Left lung (tissue), 4 donors: ENCODE measurements at regions not wholly inside any gene's neighbourhood (a gene's known extent, or its start where the extent isn't known, plus 50 kb on each side); places are given as distances from the start of the nearest gene placed in this dataset.

Source experiments
- ATAC-seq: fragments of 200-7000 bp; cut with Tn5 transposase; one replicate; pipeline ENCODE4 v1.9.1; 2020; ENCODE audit warnings: moderate library complexity
- DNase-seq, 4 donors: peaks; one replicate each; pipeline ENCODE4 v3.0.0-alpha.2; 2013 to 2020
- H3K27ac ChIP-seq, 2 donors: fragments of 200-600 bp; sonication (generic) in 1 of 2; one replicate each; pipeline versions ENCODE4 v1.5.0 to v1.8.0; 2020 to 2021
- H3K27me3 ChIP-seq, 2 donors: fragments of 200-600 bp; sonication (generic) in 1 of 2; one replicate each; pipeline versions ENCODE4 v1.5.0 to v1.8.0; 2020 to 2021
- H3K36me3 ChIP-seq, 2 donors: fragments of 200-600 bp; sonication (generic) in 1 of 2; one replicate each; pipeline versions ENCODE4 v1.5.0 to v1.8.0; 2020 to 2021
- H3K4me1 ChIP-seq, 2 donors: fragments of 200-600 bp; one replicate each; pipeline ENCODE4 v1.8.0; 2021
- H3K4me3 ChIP-seq, 2 donors: fragments of 200-600 bp; sonication (generic) in 1 of 2; one replicate each; pipeline versions ENCODE4 v1.5.0 to v1.8.0; 2020 to 2021; ENCODE audit warnings: mild to moderate bottlenecking in 1 of 2
- H3K9me3 ChIP-seq, 2 donors: fragments of 200-600 bp; sonication (generic) in 1 of 2; one replicate each; pipeline versions ENCODE4 v1.5.0 to v1.8.0; 2020 to 2021
- CTCF ChIP-seq, 2 donors: fragments of 200-600 bp; sonication (generic) in 1 of 2; IDR thresholded peaks; one replicate each; pipeline versions ENCODE4 v1.5.0 to v1.8.0; 2021; ENCODE audit warnings: antibody characterized with exemption in 2 of 2
- intact Hi-C, 2 donors: fragments of 100-400 bp; cut with DNase I; formaldehyde crosslinking; loops; one replicate each; pipeline versions ENCODE4 v1.11.2 to v1.14.2; 2022
- donor health status: DM: no; HTN: yes; CAD: no.
- donor health status: DM: no; HTN: no; CAD: no.

GRCh38 chr2:2689306-2689705, 358.2 kb upstream of the MYT1L start:
- TF ChIP-seq CTCF (IDR thresholded peaks at IDR 0.05) = no peak
- ATAC-seq (no peak), DNase-seq (no peak)
- H3K4me1 ChIP-seq = no peaks in the 10 kb centered on the region
- H3K27ac ChIP-seq = no peak overlapping the region
- H3K27me3 ChIP-seq = peaks cover 0 to 50% of the 10 kb centered on the region in 2 donors
- H3K9me3 ChIP-seq = no peaks in the 10 kb centered on the region
- H3K4me3 ChIP-seq = no peak overlapping the region
- intact Hi-C loops = no loop called here
- no peaks in the 10 kb centered on the region for H3K36me3 ChIP-seq

GRCh38 chr2:2688254-2688653, 357.2 kb upstream of the MYT1L start:
- no peak for TF ChIP-seq CTCF (IDR thresholded peaks at IDR 0.05)
- Histone ChIP-seq H3K4me1 (no peaks in the 10 kb centered on the region), H3K27me3 (peaks cover 0 to 49% of the 10 kb centered on the region in 2 donors), H3K4me3 (no peak overlapping the region), H3K36me3 (no peaks in the 10 kb centered on the region), H3K9me3 (no peaks in the 10 kb centered on the region), H3K27ac (no peak overlapping the region)
- no peak for DNase-seq
- intact Hi-C loops = no loop called here
- ATAC-seq = no peak

GRCh38 chr2:2687745-2688144, 356.7 kb upstream of the MYT1L start:
- DNase-seq = no peak
- H3K4me3 ChIP-seq = no peak overlapping the region
- intact Hi-C loops = no loop called here
- no peak overlapping the region for H3K27ac ChIP-seq
- H3K27me3 ChIP-seq = peaks cover 0 to 49% of the 10 kb centered on the region in 2 donors
- no peaks in the 10 kb centered on the region for H3K4me1 ChIP-seq
- TF ChIP-seq CTCF (IDR thresholded peaks at IDR 0.05) = no peak
- no peaks in the 10 kb centered on the region for H3K36me3 ChIP-seq
- no peak for ATAC-seq
- H3K9me3 ChIP-seq = no peaks in the 10 kb centered on the region

- Histone ChIP-seq H3K4me3 (no peak overlapping the region), H3K36me3 (no peaks in the 10 kb centered on the region), H3K4me1 (no peaks in the 10 kb centered on the region), H3K27ac (no peak overlapping the region), H3K9me3 (no peaks in the 10 kb centered on the region), H3K27me3 (peaks cover 0 to 45% of the 10 kb centered on the region in 2 donors)
- intact Hi-C loops = no loop called here
- DNase-seq (no peak), ATAC-seq (no peak)
- TF ChIP-seq CTCF (IDR thresholded peaks at IDR 0.05) = no peak
Observed at GRCh38 chr2:2686222-2686621, 355.1 kb upstream of the MYT1L start.

GRCh38 chr2:2683606-2684224, 352.6 kb upstream of the MYT1L start:
- ATAC-seq (no peak), DNase-seq (no peak)
- no peaks in the 10 kb centered on the region for H3K36me3 ChIP-seq
- H3K9me3 ChIP-seq = no peaks in the 10 kb centered on the region
- no peak overlapping the region for H3K4me3 ChIP-seq
- H3K4me1 ChIP-seq = no peaks in the 10 kb centered on the region
- intact Hi-C loops = no loop called here
- TF ChIP-seq CTCF (IDR thresholded peaks at IDR 0.05) = no peak
- H3K27me3 ChIP-seq = peaks cover 0 to 32% of the 10 kb centered on the region in 2 donors
- no peak overlapping the region for H3K27ac ChIP-seq
